HG03342 (cell line): ENCODE measurements at regions not wholly inside any gene's neighbourhood (a gene's known extent, or its start where the extent isn't known, plus 50 kb on each side); places are given as distances from the start of the nearest gene placed in this dataset.
A peak's percentile ranks its signal among the peaks of the same experiment; 100 is the strongest.
"Not testable (repeated sequence)": the region's sequence is repeated elsewhere in the genome, so short reads cannot be mapped to it uniquely, and the experiment has no call there.

ENCODE experiments used
- ATAC-seq: cut with Tn5 transposase; IDR thresholded peaks from one replicate; pipeline ENCODE4 v1.9.1; 2021; ENCODE audit warnings: mild to moderate bottlenecking, moderate library complexity; ENCODE audit not compliant: unreplicated experiment

GRCh38 chr16:16989368-16989767, 481.4 kb downstream of the XYLT1 start:
- ATAC-seq: no peak

GRCh38 chr16:16991711-16992110, 479.0 kb downstream of the XYLT1 start:
- no peak for ATAC-seq

- no peak for ATAC-seq
Measured at GRCh38 chr16:16992975-16993765, 477.6 kb downstream of the XYLT1 start.

GRCh38 chr16:16994831-16995230, 475.9 kb downstream of the XYLT1 start:
- ATAC-seq: no peak

GRCh38 chr16:16996827-16997226, 473.9 kb downstream of the XYLT1 start:
- no peak for ATAC-seq

GRCh38 chr16:16997349-16997748, 473.4 kb downstream of the XYLT1 start:
- no peak for ATAC-seq

GRCh38 chr16:17001471-17001870, 469.3 kb downstream of the XYLT1 start:
- ATAC-seq: no peak

- no peak for ATAC-seq
Measured at GRCh38 chr16:17002565-17002964, 468.2 kb downstream of the XYLT1 start.

- not testable (repeated sequence) for ATAC-seq
Measured at GRCh38 chr16:17005963-17006362, 464.8 kb downstream of the XYLT1 start.

GRCh38 chr16:17011712-17012111, 459.0 kb downstream of the XYLT1 start:
- no peak for ATAC-seq

- no peak for ATAC-seq
Measured at GRCh38 chr16:17013038-17013437, 457.7 kb downstream of the XYLT1 start.

GRCh38 chr16:17014484-17015121, 456.2 kb downstream of the XYLT1 start:
- ATAC-seq: no peak

- no peak for ATAC-seq
Measured at GRCh38 chr16:17015702-17016101, 455.1 kb downstream of the XYLT1 start.

GRCh38 chr16:17017442-17017841, 453.3 kb downstream of the XYLT1 start:
- no peak for ATAC-seq

GRCh38 chr16:17018585-17018939, 452.2 kb downstream of the XYLT1 start:
- ATAC-seq: no peak

- ATAC-seq: no peak
Measured at GRCh38 chr16:17019366-17019765, 451.4 kb downstream of the XYLT1 start.

- ATAC-seq: no peak
Measured at GRCh38 chr16:17023606-17024005, 447.2 kb downstream of the XYLT1 start.

- ATAC-seq: no peak
Measured at GRCh38 chr16:17024514-17024913, 446.2 kb downstream of the XYLT1 start.

- peak; percentile 83 for ATAC-seq
Measured at GRCh38 chr16:17026600-17027242, 444.0 kb downstream of the XYLT1 start.

GRCh38 chr16:17027488-17028129, 443.2 kb downstream of the XYLT1 start:
- peak; percentile 40 for ATAC-seq

- no peak for ATAC-seq
Measured at GRCh38 chr16:17029602-17030350, 441.0 kb downstream of the XYLT1 start.
